HepG2 (cell line): ENCODE measurements at regions not wholly inside any gene's neighbourhood (a gene's known extent, or its start where the extent isn't known, plus 50 kb on each side); places are given as distances from the start of the nearest gene placed in this dataset.

Source experiments
- ATAC-seq: fragments of 200-7000 bp; cut with Tn5 transposase; 3 replicates; pipeline ENCODE4 v1.9.1; 2020; ENCODE audit warnings: mild to moderate bottlenecking, moderate library complexity
- BruUV-seq: library from RNA; stranded (reverse); fragments of 400-500 nt; replicated peaks from 2 replicates; lab custom pipeline; 2021; lab: Mats Ljungman, UMichigan
- CTCF ChIA-PET: fragments of 300-600 bp; formaldehyde crosslinking; extraction: SDS; loops from one replicate; lab custom pipeline; 2021; ENCODE audit warnings: low total read pairs, inconsistent platforms, low intra/inter-chr PET ratio; lab: Yijun Ruan, JAX
- POLR2A ChIA-PET: fragments of 350-600 bp; sonication (Branson Sonifier 250); formaldehyde crosslinking; loops from one replicate; lab custom pipeline; 2020; ENCODE audit warnings: antibody characterized with exemption, inconsistent platforms; lab: Yijun Ruan, JAX
- DNase-seq: peaks from one replicate; pipeline ENCODE4 v3.0.0-alpha.2; 2015; ENCODE audit warnings: low spot score
- FAIRE-seq: peaks from 3 replicates; lab custom pipeline; 2011; peaks lifted over from hg19 to GRCh38; lab: Jason Lieb, UNC
- H2AFZ ChIP-seq: one replicate; pipeline ENCODE4 v1.6.1; 2011; ENCODE audit warnings: low read length, inconsistent platforms
- H3K27ac ChIP-seq: fragments of 300-600 bp; 3 replicates; pipeline ENCODE4 v1.8.0; 2011; ENCODE audit warnings: mixed run types, mild to moderate bottlenecking, mixed read lengths, low read length, inconsistent platforms; ENCODE audit not compliant: insufficient read depth; ENCODE audit errors: extremely low read length
- H3K27me3 ChIP-seq, 2 experiments: fragments of 200-600 bp in 1 of 2; 2 replicates in 1 of 2; 3 replicates in 1 of 2; pipeline versions ENCODE4 v1.6.0 to v1.8.0; 2011; ENCODE audit warnings: low read length in 2 of 2, mild to moderate bottlenecking in 2 of 2, moderate library complexity in 2 of 2, inconsistent platforms in 1 of 2; ENCODE audit not compliant: insufficient read depth in 2 of 2, control insufficient read depth in 1 of 2
- H3K36me3 ChIP-seq, 2 experiments: fragments of 200-600 bp in 1 of 2; replicated peaks in 1 of 2; 2 replicates in 1 of 2; 3 replicates in 1 of 2; pipeline versions ENCODE4 v1.5.1 to v1.8.0; 2011; ENCODE audit warnings: low read length in 2 of 2, inconsistent platforms in 1 of 2; ENCODE audit not compliant: insufficient read depth in 2 of 2, control insufficient read depth in 1 of 2
- H3K4me1 ChIP-seq: 2 replicates; pipeline ENCODE4 v1.5.1; 2012; ENCODE audit warnings: low read length, inconsistent platforms; ENCODE audit not compliant: insufficient read depth
- H3K4me2 ChIP-seq: 2 replicates; pipeline ENCODE4 v1.6.0; 2011; ENCODE audit warnings: low read depth, low read length, inconsistent platforms
- H3K4me3 ChIP-seq, 3 experiments: fragments of 200-600 bp in 1 of 3; sonication (generic), shearing (Covaris generic) in 1 of 3; replicated peaks in 1 of 3; 2 replicates each; pipeline ENCODE4 v1.5.1; 2011 to 2016; ENCODE audit warnings: low read length in 3 of 3, inconsistent platforms in 2 of 3, low read depth in 2 of 3, mild to moderate bottlenecking in 2 of 3, control low read depth in 1 of 3, mixed read lengths in 1 of 3; ENCODE audit not compliant: insufficient read depth in 1 of 3
- H3K79me2 ChIP-seq: one replicate; pipeline ENCODE4 v1.6.1; 2011; ENCODE audit warnings: low read length, inconsistent platforms; ENCODE audit not compliant: insufficient read depth
- H3K9ac ChIP-seq: 2 replicates; pipeline ENCODE4 v1.6.0; 2011; ENCODE audit warnings: mild to moderate bottlenecking, low read depth, low read length, inconsistent platforms; ENCODE audit not compliant: insufficient read depth
- H3K9me3 ChIP-seq: 2 replicates; pipeline ENCODE4 v1.5.1; 2012; ENCODE audit warnings: mild to moderate bottlenecking, low read length
- H4K20me1 ChIP-seq: 2 replicates; pipeline ENCODE4 v1.6.0; 2011; ENCODE audit warnings: inconsistent platforms, mild to moderate bottlenecking, low read length, moderate library complexity; ENCODE audit not compliant: insufficient read depth
- ATF7 ChIP-seq, 2 experiments: fragments of 450-650 bp in 1 of 2; sonication (generic) in 1 of 2; formaldehyde crosslinking in 1 of 2; IDR thresholded peaks; 2 replicates each; pipeline versions ENCODE4 v1.4.0 to v1.6.1; 2016 to 2020; ENCODE audit warnings: antibody characterized with exemption in 1 of 2, mild to moderate bottlenecking in 1 of 2, missing genetic modification reagents in 1 of 2
- GFI1 ChIP-seq: sonication (generic); formaldehyde crosslinking; IDR thresholded peaks from 2 replicates; pipeline ENCODE4 v1.5.0; 2020; ENCODE audit warnings: missing genetic modification reagents, mild to moderate bottlenecking, borderline replicate concordance
- HCFC1 ChIP-seq: fragments of 150-350 bp; IDR thresholded peaks from 2 replicates; pipeline ENCODE4 v1.6.1; 2014; ENCODE audit warnings: low read depth, low read length
- HNRNPK ChIP-seq: fragments of 200-400 bp; formaldehyde crosslinking; IDR thresholded peaks from 2 replicates; pipeline ENCODE4 v1.6.1; 2018; ENCODE audit warnings: low read length, low read depth, moderate library complexity, mild to moderate bottlenecking; ENCODE audit not compliant: poor library complexity, severe bottlenecking
- KDM3A ChIP-seq: IDR thresholded peaks from 2 replicates; pipeline ENCODE4 v1.6.1; 2018; ENCODE audit warnings: low read depth, missing compliant biosample characterization
- KDM5B ChIP-seq: sonication (generic); formaldehyde crosslinking; IDR thresholded peaks from 2 replicates; pipeline ENCODE4 v1.4.0; 2020; ENCODE audit warnings: missing genetic modification reagents, mild to moderate bottlenecking, borderline replicate concordance
- KLF11 ChIP-seq: IDR thresholded peaks from 2 replicates; pipeline ENCODE4 v1.6.1; 2016; ENCODE audit warnings: missing compliant biosample characterization
- MXI1 ChIP-seq: IDR thresholded peaks from 3 replicates; pipeline ENCODE4 v1.6.1; 2012; ENCODE audit warnings: low read depth, low read length, inconsistent platforms, borderline replicate concordance
- MYNN ChIP-seq: sonication (generic); formaldehyde crosslinking; IDR thresholded peaks from 2 replicates; pipeline ENCODE4 v1.4.0; 2020; ENCODE audit warnings: mild to moderate bottlenecking, low read depth, missing genetic modification reagents
- NR1H2 ChIP-seq: sonication (generic); formaldehyde crosslinking; IDR thresholded peaks from 2 replicates; pipeline ENCODE4 v1.8.1; 2022; ENCODE audit warnings: low read depth, missing genetic modification reagents, borderline replicate concordance
- RFX1 ChIP-seq: fragments of 450-650 bp; IDR thresholded peaks from 2 replicates; pipeline ENCODE4 v1.6.1; 2017
- RFXANK ChIP-seq: IDR thresholded peaks from 2 replicates; pipeline ENCODE4 v1.6.1; 2016
- SALL1 ChIP-seq: sonication (generic); formaldehyde crosslinking; IDR thresholded peaks from 2 replicates; pipeline ENCODE4 v1.8.0; 2022; ENCODE audit warnings: mild to moderate bottlenecking, missing genetic modification reagents
- ZNF296 ChIP-seq: sonication (generic); formaldehyde crosslinking; conservative IDR thresholded peaks from 2 replicates; pipeline ENCODE4 v1.5.0; 2020; ENCODE audit warnings: mild to moderate bottlenecking, missing genetic modification reagents
- ZNF652 ChIP-seq: IDR thresholded peaks from 2 replicates; pipeline ENCODE4 v1.6.1; 2016; ENCODE audit warnings: low read depth, borderline replicate concordance
- WGBS: methylation state at CpG from one replicate; pipeline ENCODE4 v1.1.6; 2017; ENCODE audit warnings: low lambda C conversion rate; 5-methylcytosine and 5-hydroxymethylcytosine counted together
- in situ Hi-C: cut with HindIII; loops from 2 replicates; pipeline ENCODE4 v1.10.0; 2017; ENCODE audit warnings: low pct_unique_long_range_greater_than_20kb; ENCODE audit not compliant: extremely low pct_ligation_motif_present
- intact Hi-C: fragments of 100-400 bp; cut with micrococcal nuclease; formaldehyde crosslinking; loops from one replicate; pipeline ENCODE4 v1.10.0; 2022; ENCODE audit not compliant: unreplicated experiment
- TF ChIP-seq, protein P1 (sequence below): sonication (generic); formaldehyde crosslinking; IDR thresholded peaks from 2 replicates; pipeline ENCODE4 v1.8.0; 2022; ENCODE audit warnings: missing genetic modification reagents, mild to moderate bottlenecking, inconsistent platforms, borderline replicate concordance
- TF ChIP-seq, protein P2 (sequence below): fragments of 450-650 bp; IDR thresholded peaks from 2 replicates; pipeline ENCODE4 v1.6.1; 2017; ENCODE audit warnings: mild to moderate bottlenecking

DNA sequence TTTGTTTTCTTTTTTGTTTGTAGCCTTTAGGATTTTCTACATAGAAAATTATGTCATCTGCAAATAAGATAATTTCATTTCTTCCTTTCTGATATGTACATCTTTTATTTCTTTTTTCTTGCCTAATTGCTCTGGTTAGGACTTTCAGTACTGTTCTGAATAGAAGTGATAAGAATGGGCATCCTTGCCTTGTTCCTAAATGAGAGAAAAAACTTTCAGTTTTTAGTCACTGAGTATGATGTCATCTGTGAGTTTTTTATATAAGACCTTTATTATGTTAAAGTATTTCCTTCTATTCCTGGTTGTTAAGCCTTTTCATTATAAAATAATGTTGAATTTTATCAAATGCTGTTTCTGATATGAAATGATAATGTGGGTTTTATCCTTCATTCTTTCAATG, 76.0 kb upstream of the SLC35F3 start:
- Histone ChIP-seq H2AFZ (no peak overlapping the region), H3K27ac (no peak overlapping the region), H3K4me2 (no peak overlapping the region), H3K36me3 (no peaks in the 10 kb centered on the region), H3K79me2 (no peaks in the 10 kb centered on the region), H4K20me1 (no peaks in the 10 kb centered on the region), H3K9ac (no peak overlapping the region), H3K4me3 (no peak overlapping the region), H3K4me1 (no peaks in the 10 kb centered on the region), H3K9me3 (no peaks in the 10 kb centered on the region), H3K27me3 (no peaks in the 10 kb centered on the region; a peak in 1 of 5 replicates)
- no TSS peak for BruUV-seq
- intact Hi-C loops, result no loop called here
- in situ Hi-C loops, result no loop called here
- TF ChIP-seq ATF7 (IDR thresholded peaks at IDR 0.05) (peak; percentile 60), ATF7 (CRISPR knock-in tag; IDR thresholded peaks at IDR 0.05) (no peak), RFX1 (no peak)
- ChIA-PET CTCF (no interaction called here), POLR2A (no interaction called here)
- ATAC-seq (no peak), FAIRE-seq (no peak), DNase-seq (no peak)

DNA sequence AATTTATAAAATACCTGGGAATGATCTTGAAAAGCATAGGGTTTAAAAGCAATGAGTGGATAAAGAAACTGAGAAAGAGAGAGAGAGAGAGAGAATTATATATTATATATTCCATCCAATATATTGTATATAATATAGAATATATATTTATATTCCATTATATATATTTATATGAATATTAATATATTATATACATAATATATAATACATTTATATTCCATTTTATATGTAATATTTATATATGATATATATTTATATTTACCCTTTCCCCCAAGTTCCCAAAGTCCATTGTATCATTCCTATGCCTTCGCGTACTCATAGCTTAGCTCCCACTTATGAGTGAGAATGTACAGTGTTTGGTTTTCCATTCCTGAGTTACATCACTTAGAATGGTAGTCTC, 69.9 kb upstream of the SLC35F3 start:
- no TSS peak for BruUV-seq
- TF ChIP-seq KDM5B (CRISPR knock-in tag) (no peak), HCFC1 (no peak), HNRNPK (no peak), MXI1 (no peak), SALL1 (CRISPR knock-in tag) (no peak), NR1H2 (CRISPR knock-in tag) (no peak), KLF11 (CRISPR knock-in tag) (no peak), ZNF296 (CRISPR knock-in tag) (no peak), GFI1 (CRISPR knock-in tag) (no peak), ZNF652 (CRISPR knock-in tag) (no peak), ATF7 (IDR thresholded peaks at IDR 0.05) (no peak), ATF7 (CRISPR knock-in tag; IDR thresholded peaks at IDR 0.05) (no peak), MYNN (CRISPR knock-in tag) (no peak), KDM3A (CRISPR knock-in tag) (no peak), RFXANK (CRISPR knock-in tag) (no peak)
- TF ChIP-seq, protein P1, sequence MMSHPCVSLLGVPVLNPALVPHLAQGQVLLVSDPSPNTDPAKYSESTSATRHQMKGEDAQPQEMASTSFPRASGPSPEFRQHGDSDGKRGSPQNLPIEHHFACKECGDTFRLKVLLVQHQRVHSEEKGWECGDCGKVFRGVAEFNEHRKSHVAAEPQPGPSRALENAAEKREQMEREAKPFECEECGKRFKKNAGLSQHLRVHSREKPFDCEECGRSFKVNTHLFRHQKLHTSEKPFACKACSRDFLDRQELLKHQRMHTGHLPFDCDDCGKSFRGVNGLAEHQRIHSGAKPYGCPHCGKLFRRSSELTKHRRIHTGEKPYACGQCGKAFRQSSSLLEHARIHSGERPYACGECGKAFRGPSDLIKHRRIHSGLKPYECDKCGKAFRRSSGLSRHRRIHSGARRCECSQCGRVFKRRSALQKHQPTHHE, result no peak
- TF ChIP-seq, protein P2, sequence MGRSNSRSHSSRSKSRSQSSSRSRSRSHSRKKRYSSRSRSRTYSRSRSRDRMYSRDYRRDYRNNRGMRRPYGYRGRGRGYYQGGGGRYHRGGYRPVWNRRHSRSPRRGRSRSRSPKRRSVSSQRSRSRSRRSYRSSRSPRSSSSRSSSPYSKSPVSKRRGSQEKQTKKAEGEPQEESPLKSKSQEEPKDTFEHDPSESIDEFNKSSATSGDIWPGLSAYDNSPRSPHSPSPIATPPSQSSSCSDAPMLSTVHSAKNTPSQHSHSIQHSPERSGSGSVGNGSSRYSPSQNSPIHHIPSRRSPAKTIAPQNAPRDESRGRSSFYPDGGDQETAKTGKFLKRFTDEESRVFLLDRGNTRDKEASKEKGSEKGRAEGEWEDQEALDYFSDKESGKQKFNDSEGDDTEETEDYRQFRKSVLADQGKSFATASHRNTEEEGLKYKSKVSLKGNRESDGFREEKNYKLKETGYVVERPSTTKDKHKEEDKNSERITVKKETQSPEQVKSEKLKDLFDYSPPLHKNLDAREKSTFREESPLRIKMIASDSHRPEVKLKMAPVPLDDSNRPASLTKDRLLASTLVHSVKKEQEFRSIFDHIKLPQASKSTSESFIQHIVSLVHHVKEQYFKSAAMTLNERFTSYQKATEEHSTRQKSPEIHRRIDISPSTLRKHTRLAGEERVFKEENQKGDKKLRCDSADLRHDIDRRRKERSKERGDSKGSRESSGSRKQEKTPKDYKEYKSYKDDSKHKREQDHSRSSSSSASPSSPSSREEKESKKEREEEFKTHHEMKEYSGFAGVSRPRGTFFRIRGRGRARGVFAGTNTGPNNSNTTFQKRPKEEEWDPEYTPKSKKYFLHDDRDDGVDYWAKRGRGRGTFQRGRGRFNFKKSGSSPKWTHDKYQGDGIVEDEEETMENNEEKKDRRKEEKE, result no peak

More for the DNA sequence above, 69.9 kb upstream of the SLC35F3 start:
- ChIA-PET POLR2A (no interaction called here), CTCF (no interaction called here)
- ATAC-seq (no peak), DNase-seq (no peak), FAIRE-seq (no peak)
- Histone ChIP-seq H3K4me1 (no peaks in the 10 kb centered on the region), H3K9me3 (no peaks in the 10 kb centered on the region), H4K20me1 (no peaks in the 10 kb centered on the region), H2AFZ (no peak overlapping the region), H3K4me3 (no peak overlapping the region), H3K36me3 (no peaks in the 10 kb centered on the region), H3K9ac (no peak overlapping the region), H3K79me2 (no peaks in the 10 kb centered on the region), H3K27me3 (no peaks in the 10 kb centered on the region; a peak in 1 of 5 replicates), H3K4me2 (no peak overlapping the region), H3K27ac (no peak overlapping the region)
- in situ Hi-C loops (no loop called here), intact Hi-C loops (no loop called here)
- WGBS, result 37% methylated on average over 2 of the region's 2 CpGs
